ENCODE measurements at regions not wholly inside any gene's neighbourhood (a gene's known extent, or its start where the extent isn't known, plus 50 kb on each side); places are given as distances from the start of the nearest gene placed in this dataset.

GRCh38 chr20:11838076-11838636 lies 79.5 kb upstream of the BTBD3 start:
- Mint-ChIP-seq H3K9me3 (ENCODE audit: low read depth, unreplicated experiment) (peaks cover 5% of the 10 kb centered on the region), H3K27me3 (ENCODE audit: unreplicated experiment) (no peaks in the 10 kb centered on the region)

GRCh38 chr20:11841972-11842461 lies 75.7 kb upstream of the BTBD3 start:
- Mint-ChIP-seq H3K9me3 (ENCODE audit: low read depth, unreplicated experiment) (peaks cover 2% of the 10 kb centered on the region), H3K27ac (ENCODE audit: unreplicated experiment) (no peak overlapping the region), H3K27me3 (ENCODE audit: unreplicated experiment) (no peaks in the 10 kb centered on the region), H3K36me3 (ENCODE audit: insufficient read depth, unreplicated experiment) (no peaks in the 10 kb centered on the region), H3K4me3 (ENCODE audit: low read depth, unreplicated experiment) (no peak overlapping the region), H3K4me1 (ENCODE audit: low read depth, unreplicated experiment) (peaks cover 9% of the 10 kb centered on the region)
- intact Hi-C loops (cut with micrococcal nuclease; ENCODE audit: unreplicated experiment) = no loop called here
- DNase-seq = no peak
- BruUV-seq (replicated peaks) = no TSS peak
- CTCF ChIA-PET = no interaction called here
- TF ChIP-seq CTCF (IDR thresholded peaks at IDR 0.05; ENCODE audit: unreplicated experiment) = no peak

More at GRCh38 chr20:11838076-11838636, 79.5 kb upstream of the BTBD3 start:
- CTCF ChIA-PET = no interaction called here
- Mint-ChIP-seq H3K36me3 (ENCODE audit: insufficient read depth, unreplicated experiment) (no peaks in the 10 kb centered on the region), H3K4me1 (ENCODE audit: low read depth, unreplicated experiment) (peaks cover 9% of the 10 kb centered on the region), H3K4me3 (ENCODE audit: low read depth, unreplicated experiment) (no peak overlapping the region), H3K27ac (ENCODE audit: unreplicated experiment) (no peak overlapping the region)
- DNase-seq = no peak
- no TSS peak for BruUV-seq (replicated peaks)
- no peak for TF ChIP-seq CTCF (IDR thresholded peaks at IDR 0.05; ENCODE audit: unreplicated experiment)
- intact Hi-C loops (cut with micrococcal nuclease; ENCODE audit: unreplicated experiment) = no loop called here

- no peaks in the 10 kb centered on the region for H3K36me3 Mint-ChIP-seq (ENCODE audit: insufficient read depth, unreplicated experiment)
These were observed 74.4 kb upstream of the BTBD3 start for GRCh38 chr20:11843289-11843688.

GRCh38 chr20:11844691-11845090 lies 73.0 kb upstream of the BTBD3 start:
- Mint-ChIP-seq H3K27me3 (ENCODE audit: unreplicated experiment) (no peaks in the 10 kb centered on the region), H3K9me3 (ENCODE audit: low read depth, unreplicated experiment) (peaks cover 2% of the 10 kb centered on the region), H3K27ac (ENCODE audit: unreplicated experiment) (no peak overlapping the region), H3K4me1 (ENCODE audit: low read depth, unreplicated experiment) (peaks cover 16% of the 10 kb centered on the region), H3K4me3 (ENCODE audit: low read depth, unreplicated experiment) (no peak overlapping the region), H3K36me3 (ENCODE audit: insufficient read depth, unreplicated experiment) (no peaks in the 10 kb centered on the region)
- intact Hi-C loops (cut with micrococcal nuclease; ENCODE audit: unreplicated experiment) = no loop called here
- no TSS peak for BruUV-seq (replicated peaks)
- CTCF ChIA-PET = no interaction called here
- no peak for DNase-seq
- TF ChIP-seq CTCF (IDR thresholded peaks at IDR 0.05; ENCODE audit: unreplicated experiment) = no peak

More at GRCh38 chr20:11843289-11843688, 74.4 kb upstream of the BTBD3 start:
- Mint-ChIP-seq H3K4me1 (ENCODE audit: low read depth, unreplicated experiment) (peaks cover 9% of the 10 kb centered on the region), H3K9me3 (ENCODE audit: low read depth, unreplicated experiment) (peaks cover 2% of the 10 kb centered on the region), H3K4me3 (ENCODE audit: low read depth, unreplicated experiment) (no peak overlapping the region), H3K27ac (ENCODE audit: unreplicated experiment) (no peak overlapping the region), H3K27me3 (ENCODE audit: unreplicated experiment) (no peaks in the 10 kb centered on the region)
- CTCF ChIA-PET = no interaction called here
- no peak for DNase-seq
- no TSS peak for BruUV-seq (replicated peaks)
- intact Hi-C loops (cut with micrococcal nuclease; ENCODE audit: unreplicated experiment) = no loop called here
- no peak for TF ChIP-seq CTCF (IDR thresholded peaks at IDR 0.05; ENCODE audit: unreplicated experiment)

All from Calu3 (cell line).